PC-9 (cell line): ENCODE measurements at regions not wholly inside any gene's neighbourhood (a gene's known extent, or its start where the extent isn't known, plus 50 kb on each side); places are given as distances from the start of the nearest gene placed in this dataset.

Experiments used
- BruUV-seq: library from RNA; stranded (reverse); fragments of 400-500 nt; replicated peaks from 2 replicates; lab custom pipeline; 2021; lab: Mats Ljungman, UMichigan
- CTCF ChIA-PET: fragments of 300-600 bp; sonication (Branson Sonifier 250); formaldehyde crosslinking; loops from one replicate; lab custom pipeline; 2022; ENCODE audit warnings: antibody characterized with exemption; lab: Charles Lee
- POLR2A ChIA-PET: fragments of 300-600 bp; sonication (Branson Sonifier 250); formaldehyde crosslinking; loops from one replicate; lab custom pipeline; 2022; ENCODE audit warnings: antibody characterized with exemption; ENCODE audit not compliant: unreplicated experiment; lab: Charles Lee
- DNase-seq, 2 experiments: peaks; one replicate each; pipeline versions ENCODE4 v3.0.0 to v3.0.0-alpha.2; 2015 to 2022; ENCODE audit warnings: mixed read lengths in 1 of 2
- H2AFZ ChIP-seq: fragments of 200-600 bp; sonication (generic); 2 replicates; pipeline ENCODE4 v1.8.1; 2017; ENCODE audit warnings: antibody characterized with exemption
- H3F3A ChIP-seq: fragments of 200-600 bp; sonication (generic); 2 replicates; pipeline ENCODE4 v1.8.1; 2017; ENCODE audit warnings: antibody characterized with exemption, mild to moderate bottlenecking, low read depth; ENCODE audit not compliant: insufficient read depth
- H3K27ac ChIP-seq: fragments of 200-600 bp; sonication (generic); 2 replicates; pipeline ENCODE4 v1.6.1; 2016; ENCODE audit warnings: mixed run types
- H3K27me3 ChIP-seq: fragments of 200-600 bp; sonication (generic); 2 replicates; pipeline ENCODE4 v1.6.1; 2016; ENCODE audit warnings: low read depth, mixed run types; ENCODE audit not compliant: insufficient read depth
- H3K36me3 ChIP-seq: fragments of 200-600 bp; sonication (generic); 2 replicates; pipeline ENCODE4 v1.6.1; 2016; ENCODE audit warnings: low read depth, mixed run types
- H3K4me1 ChIP-seq: fragments of 200-600 bp; sonication (generic); replicated peaks from 2 replicates; pipeline ENCODE4 v1.6.1; 2016; ENCODE audit warnings: mixed run types; ENCODE audit not compliant: insufficient read depth
- H3K4me2 ChIP-seq: fragments of 200-600 bp; sonication (generic); 2 replicates; pipeline ENCODE4 v1.6.1; 2017; ENCODE audit warnings: mixed run types
- H3K4me3 ChIP-seq: fragments of 200-600 bp; sonication (generic); 2 replicates; pipeline ENCODE4 v1.6.1; 2016; ENCODE audit warnings: mixed run types
- H3K79me2 ChIP-seq: fragments of 200-600 bp; sonication (generic); 2 replicates; pipeline ENCODE4 v1.6.1; 2017; ENCODE audit warnings: low read depth, mixed run types
- H3K9me2 ChIP-seq: fragments of 200-600 bp; sonication (generic); 2 replicates; pipeline ENCODE4 v1.8.1; 2017; ENCODE audit warnings: mild to moderate bottlenecking; ENCODE audit not compliant: insufficient read depth
- H3K9me3 ChIP-seq: fragments of 200-600 bp; sonication (generic); 2 replicates; pipeline ENCODE4 v1.8.1; 2016; ENCODE audit warnings: low read depth; ENCODE audit not compliant: insufficient read depth
- H4K20me1 ChIP-seq: fragments of 200-600 bp; sonication (generic); 2 replicates; pipeline ENCODE4 v1.8.1; 2017; ENCODE audit not compliant: insufficient read depth
- EZH2 ChIP-seq: fragments of 200-600 bp; sonication (generic); IDR thresholded peaks from 2 replicates; pipeline ENCODE4 v1.8.0; 2017; ENCODE audit warnings: antibody characterized with exemption, low read depth
- intact Hi-C: fragments of 100-400 bp; cut with micrococcal nuclease; formaldehyde crosslinking; loops from one replicate; pipeline ENCODE4 v1.10.0; 2022; ENCODE audit not compliant: unreplicated experiment
- TF ChIP-seq, protein P1 (sequence below): fragments of 200-600 bp; sonication (generic); conservative IDR thresholded peaks from 2 replicates; pipeline ENCODE4 v1.6.1; 2017; ENCODE audit warnings: mixed run types, antibody characterized with exemption, mild to moderate bottlenecking, moderate library complexity

- Histone ChIP-seq H3F3A (no peaks in the 10 kb centered on the region), H3K27ac (no peak overlapping the region), H3K79me2 (no peaks in the 10 kb centered on the region), H3K27me3 (no peaks in the 10 kb centered on the region), H3K4me2 (no peak overlapping the region), H3K4me3 (no peak overlapping the region), H3K9me2 (no peaks in the 10 kb centered on the region), H3K36me3 (no peaks in the 10 kb centered on the region), H3K9me3 (no peaks in the 10 kb centered on the region), H3K4me1 (no peaks in the 10 kb centered on the region), H4K20me1 (no peaks in the 10 kb centered on the region), H2AFZ (no peak overlapping the region)
- intact Hi-C loops: no loop called here
- ChIA-PET CTCF (no interaction called here), POLR2A (interaction anchor here (0.7 kb wide), 1 partner anchor 126 kb away, joined by 4 read pairs; no protein-coding TSS in a partner anchor)
- no TSS peak for BruUV-seq
- DNase-seq: no peak
- TF ChIP-seq EZH2: no peak
- TF ChIP-seq, protein P1, sequence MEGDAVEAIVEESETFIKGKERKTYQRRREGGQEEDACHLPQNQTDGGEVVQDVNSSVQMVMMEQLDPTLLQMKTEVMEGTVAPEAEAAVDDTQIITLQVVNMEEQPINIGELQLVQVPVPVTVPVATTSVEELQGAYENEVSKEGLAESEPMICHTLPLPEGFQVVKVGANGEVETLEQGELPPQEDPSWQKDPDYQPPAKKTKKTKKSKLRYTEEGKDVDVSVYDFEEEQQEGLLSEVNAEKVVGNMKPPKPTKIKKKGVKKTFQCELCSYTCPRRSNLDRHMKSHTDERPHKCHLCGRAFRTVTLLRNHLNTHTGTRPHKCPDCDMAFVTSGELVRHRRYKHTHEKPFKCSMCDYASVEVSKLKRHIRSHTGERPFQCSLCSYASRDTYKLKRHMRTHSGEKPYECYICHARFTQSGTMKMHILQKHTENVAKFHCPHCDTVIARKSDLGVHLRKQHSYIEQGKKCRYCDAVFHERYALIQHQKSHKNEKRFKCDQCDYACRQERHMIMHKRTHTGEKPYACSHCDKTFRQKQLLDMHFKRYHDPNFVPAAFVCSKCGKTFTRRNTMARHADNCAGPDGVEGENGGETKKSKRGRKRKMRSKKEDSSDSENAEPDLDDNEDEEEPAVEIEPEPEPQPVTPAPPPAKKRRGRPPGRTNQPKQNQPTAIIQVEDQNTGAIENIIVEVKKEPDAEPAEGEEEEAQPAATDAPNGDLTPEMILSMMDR: no peak
Observed at GRCh38 chr4:181224852-181225251, 1018.4 kb upstream of the TENM3 start.

DNA sequence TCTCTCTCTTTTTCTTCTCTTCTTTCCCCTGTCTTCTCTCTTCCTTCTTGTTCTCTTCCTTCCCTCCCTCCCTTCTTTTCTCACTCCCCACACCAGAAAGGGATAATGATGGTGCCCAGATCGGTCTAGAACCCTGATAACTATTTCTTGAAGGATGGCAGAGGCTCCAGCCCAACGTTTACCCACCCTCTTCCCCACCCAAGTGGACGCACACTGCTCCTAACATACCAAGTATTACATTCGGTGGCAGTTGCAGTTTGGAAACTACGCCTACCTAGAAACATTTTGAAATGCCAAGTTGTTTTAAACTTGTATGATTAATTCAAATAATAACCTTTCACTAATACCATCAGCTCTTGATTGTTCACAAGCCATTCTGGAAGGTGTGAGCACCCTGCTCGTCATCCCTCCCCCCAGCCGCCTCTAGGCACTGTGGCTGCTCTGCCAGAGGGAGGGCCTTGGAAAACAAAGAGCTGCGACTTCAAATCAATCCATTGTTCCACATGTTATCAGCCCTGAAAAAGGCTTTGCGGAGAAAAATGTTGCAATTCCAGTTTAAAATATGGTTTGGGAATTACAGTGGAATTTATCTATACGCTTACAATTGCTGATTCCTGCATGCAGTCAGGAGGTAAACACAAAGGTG is 1017.5 kb upstream of the TENM3 start:
- Histone ChIP-seq H3K9me3 (no peaks in the 10 kb centered on the region), H3K27me3 (no peaks in the 10 kb centered on the region), H3K4me1 (no peaks in the 10 kb centered on the region), H2AFZ (no peak overlapping the region), H3K79me2 (no peaks in the 10 kb centered on the region), H3F3A (no peaks in the 10 kb centered on the region), H4K20me1 (no peaks in the 10 kb centered on the region), H3K4me3 (no peak overlapping the region), H3K4me2 (no peak overlapping the region), H3K27ac (no peak overlapping the region), H3K36me3 (no peaks in the 10 kb centered on the region), H3K9me2 (no peaks in the 10 kb centered on the region)
- CTCF ChIA-PET: no interaction called here
- DNase-seq: no peak
- TF ChIP-seq, protein P1: no peak
- no peak for TF ChIP-seq EZH2
- intact Hi-C loops: no loop called here
- BruUV-seq: no TSS peak
- POLR2A ChIA-PET: no interaction called here

- Histone ChIP-seq H3K27ac (no peak overlapping the region), H3K4me3 (no peak overlapping the region), H3K4me2 (no peak overlapping the region), H3K79me2 (no peaks in the 10 kb centered on the region), H4K20me1 (no peaks in the 10 kb centered on the region), H3K4me1 (no peaks in the 10 kb centered on the region), H3K27me3 (no peaks in the 10 kb centered on the region), H3K36me3 (no peaks in the 10 kb centered on the region), H2AFZ (no peak overlapping the region), H3K9me3 (no peaks in the 10 kb centered on the region), H3K9me2 (no peaks in the 10 kb centered on the region), H3F3A (no peaks in the 10 kb centered on the region)
- DNase-seq: no peak
- intact Hi-C loops: no loop called here
- BruUV-seq: no TSS peak
- CTCF ChIA-PET: no interaction called here
- no peak for TF ChIP-seq EZH2
- TF ChIP-seq, protein P1: no peak
- POLR2A ChIA-PET: no interaction called here
Observed at GRCh38 chr4:181234951-181235680, 1008.1 kb upstream of the TENM3 start.
